ENCODE measurements at regions not wholly inside any gene's neighbourhood (a gene's known extent, or its start where the extent isn't known, plus 50 kb on each side); places are given as distances from the start of the nearest gene placed in this dataset.

DNA sequence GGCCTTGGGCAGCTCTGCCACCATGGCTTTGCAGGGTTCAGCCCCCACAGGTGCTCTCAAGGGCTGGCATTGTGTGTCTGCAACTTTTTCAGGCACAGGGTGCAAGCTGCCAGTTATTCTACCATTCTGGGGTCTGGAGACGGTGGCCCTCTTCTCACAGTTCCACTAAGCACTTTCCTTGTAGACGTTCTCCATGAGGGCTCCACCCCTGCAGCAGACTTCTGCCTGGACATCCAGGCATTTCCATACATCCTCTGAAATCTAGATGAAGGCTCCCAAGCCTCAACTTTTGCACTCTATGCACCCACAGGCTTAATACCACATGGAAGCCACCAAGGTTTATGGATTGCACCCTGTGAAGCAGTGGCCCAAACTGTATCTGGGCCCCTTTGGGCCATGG lies 91.0 kb upstream of the RND3 start:
- TF ChIP-seq, protein P1, sequence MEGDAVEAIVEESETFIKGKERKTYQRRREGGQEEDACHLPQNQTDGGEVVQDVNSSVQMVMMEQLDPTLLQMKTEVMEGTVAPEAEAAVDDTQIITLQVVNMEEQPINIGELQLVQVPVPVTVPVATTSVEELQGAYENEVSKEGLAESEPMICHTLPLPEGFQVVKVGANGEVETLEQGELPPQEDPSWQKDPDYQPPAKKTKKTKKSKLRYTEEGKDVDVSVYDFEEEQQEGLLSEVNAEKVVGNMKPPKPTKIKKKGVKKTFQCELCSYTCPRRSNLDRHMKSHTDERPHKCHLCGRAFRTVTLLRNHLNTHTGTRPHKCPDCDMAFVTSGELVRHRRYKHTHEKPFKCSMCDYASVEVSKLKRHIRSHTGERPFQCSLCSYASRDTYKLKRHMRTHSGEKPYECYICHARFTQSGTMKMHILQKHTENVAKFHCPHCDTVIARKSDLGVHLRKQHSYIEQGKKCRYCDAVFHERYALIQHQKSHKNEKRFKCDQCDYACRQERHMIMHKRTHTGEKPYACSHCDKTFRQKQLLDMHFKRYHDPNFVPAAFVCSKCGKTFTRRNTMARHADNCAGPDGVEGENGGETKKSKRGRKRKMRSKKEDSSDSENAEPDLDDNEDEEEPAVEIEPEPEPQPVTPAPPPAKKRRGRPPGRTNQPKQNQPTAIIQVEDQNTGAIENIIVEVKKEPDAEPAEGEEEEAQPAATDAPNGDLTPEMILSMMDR (IDR thresholded peaks at IDR 0.05) = no peak

DNA sequence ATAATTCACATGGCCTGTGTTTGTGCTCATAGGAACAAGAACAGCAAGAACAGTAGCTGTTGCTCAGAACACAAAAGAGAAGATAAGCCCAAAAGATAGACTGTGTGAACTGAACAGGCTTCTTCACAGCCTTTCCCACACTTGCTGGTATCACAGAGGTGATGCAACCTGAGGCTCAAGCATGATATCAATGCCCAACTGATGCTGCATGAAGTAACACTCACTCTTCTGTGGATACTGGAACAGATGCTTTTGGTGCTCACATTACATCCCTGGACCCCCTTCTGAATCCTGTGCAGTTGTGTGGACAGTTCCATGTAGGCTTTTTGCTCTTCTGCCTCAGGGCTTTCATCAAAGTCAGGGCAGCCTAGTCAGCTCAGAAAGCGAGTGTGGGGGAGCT lies 88.4 kb upstream of the RND3 start:
- intact Hi-C loops (cut with DNase I, micrococcal nuclease) = no loop called here
- ATAC-seq (no peak), DNase-seq (no peak)
- TF ChIP-seq, protein P1 (IDR thresholded peaks at IDR 0.05) = no peak
- H3K9me3 ChIP-seq = peaks cover 12% of the 10 kb centered on the region
- no peak overlapping the region for H3K4me3 ChIP-seq
- no peaks in the 10 kb centered on the region for H3K36me3 ChIP-seq (ENCODE audit: low read depth)
- no peaks in the 10 kb centered on the region for H3K4me1 ChIP-seq (ENCODE audit: low read depth)

More for the DNA sequence above, 91.0 kb upstream of the RND3 start:
- H3K4me1 ChIP-seq (ENCODE audit: low read depth) = no peaks in the 10 kb centered on the region
- peaks cover 12% of the 10 kb centered on the region for H3K9me3 ChIP-seq
- DNase-seq (no peak), ATAC-seq (no peak)
- no peaks in the 10 kb centered on the region for H3K36me3 ChIP-seq (ENCODE audit: low read depth)
- H3K4me3 ChIP-seq = no peak overlapping the region
- intact Hi-C loops (cut with DNase I, micrococcal nuclease) = no loop called here

DNA sequence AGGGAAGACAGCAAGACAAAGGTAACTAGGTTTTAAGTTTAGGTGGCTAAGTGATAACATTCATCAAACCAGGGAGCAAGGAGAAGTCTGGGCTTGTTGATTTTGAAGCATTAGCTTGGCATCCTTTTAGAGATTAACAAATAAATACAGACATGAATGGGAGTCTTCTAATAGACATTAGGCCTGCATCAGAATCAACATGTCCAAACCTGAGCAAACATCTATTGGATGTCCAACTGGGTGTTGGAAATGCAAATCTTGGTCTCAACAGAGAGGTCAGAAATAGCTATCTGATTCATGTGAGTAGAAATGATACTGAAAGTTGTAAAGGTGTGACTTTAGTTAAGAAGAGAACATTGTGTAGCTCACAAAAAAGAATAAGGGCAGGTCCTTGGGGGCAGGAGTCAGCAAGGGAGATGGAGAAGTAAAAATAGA lies 85.5 kb upstream of the RND3 start:
- TF ChIP-seq, protein P1 (IDR thresholded peaks at IDR 0.05) = no peak
- no peak for DNase-seq
- peaks cover 2% of the 10 kb centered on the region for H3K9me3 ChIP-seq
- no peak overlapping the region for H3K4me3 ChIP-seq
- intact Hi-C loops (cut with DNase I, micrococcal nuclease) = no loop called here
- H3K4me1 ChIP-seq (ENCODE audit: low read depth) = no peaks in the 10 kb centered on the region
- no peaks in the 10 kb centered on the region for H3K36me3 ChIP-seq (ENCODE audit: low read depth)
- no peak for ATAC-seq

DNA sequence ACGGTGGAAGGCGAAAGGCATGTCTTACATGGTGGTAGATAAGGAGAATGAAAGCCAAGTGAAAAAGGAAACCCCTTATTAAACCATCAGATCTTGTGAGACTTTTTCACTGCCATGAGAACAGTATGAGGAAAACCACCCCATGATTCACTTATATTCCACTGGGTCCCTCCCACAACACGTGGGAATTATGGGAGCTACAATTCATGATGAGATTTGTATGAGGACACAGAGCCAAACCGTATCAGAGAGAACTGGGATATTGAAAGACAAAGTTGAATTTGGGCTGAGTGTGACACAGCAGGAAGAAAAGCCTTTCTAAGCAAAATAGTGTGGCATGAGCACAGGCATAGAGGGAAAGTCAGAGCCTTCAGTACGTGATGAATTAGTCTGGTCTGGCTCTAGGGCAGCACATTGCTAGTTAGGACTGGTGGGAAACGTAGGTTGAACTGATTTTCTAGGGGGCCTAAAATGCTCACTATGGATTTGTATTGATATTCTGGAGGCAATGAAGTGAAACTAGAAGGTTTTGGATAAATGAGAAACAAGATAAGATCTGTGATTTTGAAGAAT lies 84.8 kb upstream of the RND3 start:
- H3K36me3 ChIP-seq (ENCODE audit: low read depth) = no peaks in the 10 kb centered on the region
- intact Hi-C loops (cut with DNase I, micrococcal nuclease) = no loop called here
- no peaks in the 10 kb centered on the region for H3K4me1 ChIP-seq (ENCODE audit: low read depth)
- DNase-seq (no peak), ATAC-seq (no peak)
- H3K4me3 ChIP-seq = no peak overlapping the region
- H3K9me3 ChIP-seq = no peaks in the 10 kb centered on the region
- TF ChIP-seq, protein P1 (IDR thresholded peaks at IDR 0.05) = no peak

DNA sequence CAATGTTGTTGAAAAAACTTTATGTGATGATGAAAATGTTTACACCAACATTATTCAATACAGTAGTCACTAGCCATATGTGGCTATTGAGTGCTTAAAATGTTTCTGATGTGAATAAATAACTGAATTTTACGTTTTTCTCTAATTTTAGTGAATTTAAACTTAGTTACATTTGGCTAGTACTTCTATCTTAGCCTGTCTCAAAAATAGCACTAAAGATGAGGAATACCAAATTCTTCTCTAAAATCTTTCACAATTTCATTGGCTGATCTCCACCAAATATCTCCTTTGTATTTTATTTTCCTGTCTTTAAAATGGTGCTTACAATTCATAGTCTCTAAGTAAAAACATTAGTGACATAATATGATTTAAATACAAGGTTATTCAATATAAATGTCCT lies 83.7 kb upstream of the RND3 start:
- intact Hi-C loops (cut with DNase I, micrococcal nuclease) = no loop called here
- ATAC-seq (no peak), DNase-seq (no peak)
- TF ChIP-seq, protein P1 (IDR thresholded peaks at IDR 0.05) = no peak
- Histone ChIP-seq H3K4me1 (ENCODE audit: low read depth) (no peaks in the 10 kb centered on the region), H3K4me3 (no peak overlapping the region), H3K36me3 (ENCODE audit: low read depth) (no peaks in the 10 kb centered on the region), H3K9me3 (no peaks in the 10 kb centered on the region)

DNA sequence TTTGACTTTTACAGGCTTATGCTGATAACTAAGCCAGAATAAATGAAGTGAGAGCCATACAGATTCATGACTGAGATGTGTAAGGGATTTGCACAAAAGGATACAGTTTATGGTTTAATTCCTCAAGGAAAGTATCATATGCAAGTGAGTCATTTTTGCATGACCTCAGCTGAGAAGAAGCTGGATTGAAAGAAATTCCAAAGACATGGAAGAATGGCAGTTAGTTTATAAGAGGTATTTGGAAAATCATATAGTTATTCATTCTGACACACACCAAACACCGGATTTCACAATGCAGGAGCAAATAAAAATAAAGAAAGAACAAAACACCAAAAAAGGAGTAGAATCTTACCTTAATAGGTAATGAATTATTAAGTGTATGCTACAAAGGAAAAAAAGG lies 83.2 kb upstream of the RND3 start:
- intact Hi-C loops (cut with DNase I, micrococcal nuclease) = no loop called here
- TF ChIP-seq, protein P1 (IDR thresholded peaks at IDR 0.05) = no peak
- DNase-seq = no peak
- ATAC-seq = no peak
- H3K9me3 ChIP-seq = no peaks in the 10 kb centered on the region
- no peaks in the 10 kb centered on the region for H3K36me3 ChIP-seq (ENCODE audit: low read depth)
- H3K4me1 ChIP-seq (ENCODE audit: low read depth) = no peaks in the 10 kb centered on the region
- H3K4me3 ChIP-seq = no peak overlapping the region

All from mucosa of descending colon (tissue), 3 donors.